Activated naive CD4-positive, alpha-beta T cell treated with anti-CD3 and anti-CD28 coated beads for 36 hours (primary cell): ENCODE measurements at regions not wholly inside any gene's neighbourhood (a gene's known extent, or its start where the extent isn't known, plus 50 kb on each side); places are given as distances from the start of the nearest gene placed in this dataset.

Source experiments
- CTCF ChIA-PET: fragments of 350-600 bp; sonication (Branson Sonifier 250); formaldehyde crosslinking; loops from one replicate; lab custom pipeline; 2021; ENCODE audit warnings: antibody characterized with exemption; lab: Charles Lee
- DNase-seq: peaks from one replicate; pipeline ENCODE4 v3.0.0-alpha.2; 2020
- H3K27ac Mint-ChIP-seq: one replicate; pipeline ENCODE4 v1.8.0; 2021; ENCODE audit warnings: mild to moderate bottlenecking, mixed read lengths
- H3K27me3 Mint-ChIP-seq: one replicate; pipeline ENCODE4 v1.8.0; 2021; ENCODE audit warnings: low read depth, mixed read lengths
- H3K36me3 Mint-ChIP-seq: one replicate; pipeline ENCODE4 v1.8.0; 2021; ENCODE audit warnings: low read depth, mixed read lengths
- H3K4me1 Mint-ChIP-seq: one replicate; pipeline ENCODE4 v1.8.0; 2021; ENCODE audit warnings: low read depth, mixed read lengths
- H3K4me3 Mint-ChIP-seq: one replicate; pipeline ENCODE4 v1.8.0; 2021; ENCODE audit warnings: mild to moderate bottlenecking, moderate library complexity, mixed read lengths
- H3K9me3 Mint-ChIP-seq: one replicate; pipeline ENCODE4 v1.8.0; 2021; ENCODE audit warnings: mixed read lengths
- intact Hi-C: fragments of 100-400 bp; cut with micrococcal nuclease; formaldehyde crosslinking; loops from one replicate; pipeline ENCODE4 v1.15.1; 2023

- intact Hi-C loops = no loop called here
- Mint-ChIP-seq H3K4me1 (no peaks in the 10 kb centered on the region), H3K36me3 (no peaks in the 10 kb centered on the region), H3K27me3 (peaks cover 10% of the 10 kb centered on the region), H3K27ac (no peak overlapping the region), H3K4me3 (no peak overlapping the region), H3K9me3 (peaks cover 2% of the 10 kb centered on the region)
- DNase-seq = no peak
- CTCF ChIA-PET = interaction anchor here (0.6 kb wide), 1 partner anchor 481 kb away, joined by 3 read pairs; no protein-coding TSS in a partner anchor
Observed at GRCh38 chr6:133704371-133704770, 184.5 kb upstream of the TCF21 start.

- no peaks in the 10 kb centered on the region for H3K4me1 Mint-ChIP-seq
- H3K27me3 Mint-ChIP-seq = peaks cover 8% of the 10 kb centered on the region
- H3K9me3 Mint-ChIP-seq = peaks cover 2% of the 10 kb centered on the region
- no peak overlapping the region for H3K4me3 Mint-ChIP-seq
- H3K27ac Mint-ChIP-seq = no peak overlapping the region
- intact Hi-C loops = no loop called here
- no peak for DNase-seq
- CTCF ChIA-PET = no interaction called here
- no peaks in the 10 kb centered on the region for H3K36me3 Mint-ChIP-seq
Observed at GRCh38 chr6:133705066-133705465, 183.8 kb upstream of the TCF21 start.

GRCh38 chr6:133705731-133706130 is 183.2 kb upstream of the TCF21 start:
- CTCF ChIA-PET = no interaction called here
- peaks cover 2% of the 10 kb centered on the region for H3K9me3 Mint-ChIP-seq
- no peaks in the 10 kb centered on the region for H3K36me3 Mint-ChIP-seq
- H3K4me3 Mint-ChIP-seq = no peak overlapping the region
- no peaks in the 10 kb centered on the region for H3K4me1 Mint-ChIP-seq
- H3K27ac Mint-ChIP-seq = no peak overlapping the region
- intact Hi-C loops = no loop called here
- H3K27me3 Mint-ChIP-seq = peaks cover 6% of the 10 kb centered on the region
- DNase-seq = no peak

GRCh38 chr6:133707456-133707855 is 181.5 kb upstream of the TCF21 start:
- no peak overlapping the region for H3K27ac Mint-ChIP-seq
- no peak for DNase-seq
- H3K4me3 Mint-ChIP-seq = no peak overlapping the region
- no peaks in the 10 kb centered on the region for H3K36me3 Mint-ChIP-seq
- no peaks in the 10 kb centered on the region for H3K4me1 Mint-ChIP-seq
- H3K9me3 Mint-ChIP-seq = peaks cover 2% of the 10 kb centered on the region
- CTCF ChIA-PET = no interaction called here
- peaks cover 5% of the 10 kb centered on the region for H3K27me3 Mint-ChIP-seq
- intact Hi-C loops = no loop called here

- Mint-ChIP-seq H3K9me3 (no peaks in the 10 kb centered on the region), H3K4me3 (no peak overlapping the region), H3K27me3 (peaks cover 5% of the 10 kb centered on the region), H3K27ac (no peak overlapping the region), H3K4me1 (no peaks in the 10 kb centered on the region), H3K36me3 (no peaks in the 10 kb centered on the region)
- peak; percentile 9 for DNase-seq
- CTCF ChIA-PET = no interaction called here
- intact Hi-C loops = no loop called here
Observed at GRCh38 chr6:133710826-133711225, 178.1 kb upstream of the TCF21 start.

- intact Hi-C loops = no loop called here
- H3K36me3 Mint-ChIP-seq = no peaks in the 10 kb centered on the region
- H3K27ac Mint-ChIP-seq = no peak overlapping the region
- CTCF ChIA-PET = no interaction called here
- no peaks in the 10 kb centered on the region for H3K9me3 Mint-ChIP-seq
- H3K27me3 Mint-ChIP-seq = peaks cover 5% of the 10 kb centered on the region
- DNase-seq = no peak
- H3K4me3 Mint-ChIP-seq = no peak overlapping the region
- H3K4me1 Mint-ChIP-seq = no peaks in the 10 kb centered on the region
Observed at GRCh38 chr6:133715270-133715669, 173.6 kb upstream of the TCF21 start.

GRCh38 chr6:133724726-133725125 is 164.2 kb upstream of the TCF21 start:
- CTCF ChIA-PET = no interaction called here
- intact Hi-C loops = no loop called here
- peaks cover 13% of the 10 kb centered on the region for H3K9me3 Mint-ChIP-seq
- no peak for DNase-seq
- H3K36me3 Mint-ChIP-seq = no peaks in the 10 kb centered on the region
- no peak overlapping the region for H3K27ac Mint-ChIP-seq
- H3K4me1 Mint-ChIP-seq = no peaks in the 10 kb centered on the region
- no peaks in the 10 kb centered on the region for H3K27me3 Mint-ChIP-seq
- no peak overlapping the region for H3K4me3 Mint-ChIP-seq

- no peaks in the 10 kb centered on the region for H3K27me3 Mint-ChIP-seq
- no peaks in the 10 kb centered on the region for H3K4me1 Mint-ChIP-seq
- no peak for DNase-seq
- H3K4me3 Mint-ChIP-seq = no peak overlapping the region
- no peak overlapping the region for H3K27ac Mint-ChIP-seq
- H3K36me3 Mint-ChIP-seq = no peaks in the 10 kb centered on the region
- CTCF ChIA-PET = no interaction called here
- peaks cover 13% of the 10 kb centered on the region for H3K9me3 Mint-ChIP-seq
- intact Hi-C loops = no loop called here
Observed at GRCh38 chr6:133726188-133726587, 162.7 kb upstream of the TCF21 start.

- intact Hi-C loops = no loop called here
- Mint-ChIP-seq H3K27me3 (no peaks in the 10 kb centered on the region), H3K4me1 (no peaks in the 10 kb centered on the region), H3K27ac (no peak overlapping the region), H3K4me3 (no peak overlapping the region), H3K9me3 (peaks cover 12% of the 10 kb centered on the region), H3K36me3 (no peaks in the 10 kb centered on the region)
- no peak for DNase-seq
- CTCF ChIA-PET = no interaction called here
Observed at GRCh38 chr6:133730881-133731280, 158.0 kb upstream of the TCF21 start.

GRCh38 chr6:133740218-133740617 is 148.7 kb upstream of the TCF21 start:
- Mint-ChIP-seq H3K36me3 (no peaks in the 10 kb centered on the region), H3K27me3 (peaks cover 10% of the 10 kb centered on the region), H3K9me3 (no peaks in the 10 kb centered on the region), H3K27ac (no peak overlapping the region), H3K4me1 (no peaks in the 10 kb centered on the region), H3K4me3 (no peak overlapping the region)
- intact Hi-C loops = no loop called here
- DNase-seq = no peak
- CTCF ChIA-PET = no interaction called here

GRCh38 chr6:133740816-133741215 is 148.1 kb upstream of the TCF21 start:
- no peak overlapping the region for H3K27ac Mint-ChIP-seq
- no peaks in the 10 kb centered on the region for H3K4me1 Mint-ChIP-seq
- no peak overlapping the region for H3K4me3 Mint-ChIP-seq
- intact Hi-C loops = no loop called here
- CTCF ChIA-PET = no interaction called here
- H3K9me3 Mint-ChIP-seq = no peaks in the 10 kb centered on the region
- H3K27me3 Mint-ChIP-seq = peaks cover 10% of the 10 kb centered on the region
- no peaks in the 10 kb centered on the region for H3K36me3 Mint-ChIP-seq
- DNase-seq = no peak

- CTCF ChIA-PET = no interaction called here
- H3K27me3 Mint-ChIP-seq = peaks cover 10% of the 10 kb centered on the region
- H3K36me3 Mint-ChIP-seq = no peaks in the 10 kb centered on the region
- H3K4me1 Mint-ChIP-seq = no peaks in the 10 kb centered on the region
- H3K4me3 Mint-ChIP-seq = no peak overlapping the region
- intact Hi-C loops = no loop called here
- no peak for DNase-seq
- H3K9me3 Mint-ChIP-seq = no peaks in the 10 kb centered on the region
- no peak overlapping the region for H3K27ac Mint-ChIP-seq
Observed at GRCh38 chr6:133741375-133741861, 147.5 kb upstream of the TCF21 start.

- DNase-seq = no peak
- Mint-ChIP-seq H3K4me1 (no peaks in the 10 kb centered on the region), H3K27ac (no peak overlapping the region), H3K36me3 (no peaks in the 10 kb centered on the region), H3K27me3 (peaks cover 10% of the 10 kb centered on the region), H3K4me3 (no peak overlapping the region), H3K9me3 (no peaks in the 10 kb centered on the region)
- intact Hi-C loops = no loop called here
- CTCF ChIA-PET = no interaction called here
Observed at GRCh38 chr6:133743621-133744020, 145.3 kb upstream of the TCF21 start.

GRCh38 chr6:133746417-133746770 is 142.5 kb upstream of the TCF21 start:
- H3K4me3 Mint-ChIP-seq = no peak overlapping the region
- H3K27me3 Mint-ChIP-seq = peaks cover 5% of the 10 kb centered on the region
- no peaks in the 10 kb centered on the region for H3K9me3 Mint-ChIP-seq
- H3K27ac Mint-ChIP-seq = no peak overlapping the region
- H3K36me3 Mint-ChIP-seq = no peaks in the 10 kb centered on the region
- CTCF ChIA-PET = no interaction called here
- intact Hi-C loops = no loop called here
- DNase-seq = no peak
- no peaks in the 10 kb centered on the region for H3K4me1 Mint-ChIP-seq
